Upper lobe of left lung (tissue), 4 donors: ENCODE measurements at regions not wholly inside any gene's neighbourhood (a gene's known extent, or its start where the extent isn't known, plus 50 kb on each side); places are given as distances from the start of the nearest gene placed in this dataset.

Experiments used
- CTCF ChIP-seq, 6 experiments: fragments of 450-650 bp in 4 of 6; fragments of 200-600 bp in 2 of 6; sonication (generic) in 2 of 6; IDR thresholded peaks; one replicate each; pipeline ENCODE4 v1.5.1; 2016 to 2019; ENCODE audit warnings: antibody characterized with exemption in 6 of 6
- POLR2A ChIP-seq, 4 donors: fragments of 450-650 bp; IDR thresholded peaks; one replicate each; pipeline ENCODE4 v1.5.1; 2016 to 2017; ENCODE audit warnings: antibody characterized with exemption in 4 of 4, mild to moderate bottlenecking in 2 of 4
- POLR2AphosphoS5 ChIP-seq, 2 donors: sonication (generic); formaldehyde crosslinking; IDR thresholded peaks; one replicate each; pipeline ENCODE4 v1.5.1; 2017; ENCODE audit warnings: antibody characterized with exemption in 2 of 2

- TF ChIP-seq POLR2AphosphoS5 (IDR thresholded peaks at IDR 0.05) (no peak), POLR2A (IDR thresholded peaks at IDR 0.05) (no peak), CTCF (IDR thresholded peaks at IDR 0.05) (no peak)
These were observed 54.0 kb downstream of the MAP10 start for GRCh38 chr1:232859216-232859615.
